Hematopoietic multipotent progenitor cell treated with erythropoietin and hydrocortisone succinate and interleukin-3 and kit ligand, for 6 days (in vitro differentiated cells): ENCODE measurements at regions not wholly inside any gene's neighbourhood (a gene's known extent, or its start where the extent isn't known, plus 50 kb on each side); places are given as distances from the start of the nearest gene placed in this dataset.
A peak's percentile ranks its signal among the peaks of the same experiment; 100 is the strongest.
"Not testable (repeated sequence)": the region's sequence is repeated elsewhere in the genome, so short reads cannot be mapped to it uniquely, and the experiment has no call there.

Experiments used
- DNase-seq: peaks from one replicate; pipeline ENCODE4 v3.0.0-alpha.2; 2015

- DNase-seq = no peak
Observed at GRCh38 chr3:13766128-13766527, 113.7 kb downstream of the WNT7A start.

GRCh38 chr3:13764161-13764560, 115.7 kb downstream of the WNT7A start:
- DNase-seq = no peak

GRCh38 chr3:13762906-13763305, 117.0 kb downstream of the WNT7A start:
- no peak for DNase-seq

GRCh38 chr3:13750731-13751130, 129.1 kb downstream of the WNT7A start:
- DNase-seq = no peak

GRCh38 chr3:13750215-13750614, 129.7 kb downstream of the WNT7A start:
- no peak for DNase-seq

GRCh38 chr3:13749063-13749764, 130.7 kb downstream of the WNT7A start:
- DNase-seq = no peak

- DNase-seq = no peak
Observed at GRCh38 chr3:13748276-13748879, 131.5 kb downstream of the WNT7A start.

GRCh38 chr3:13747627-13748026, 132.2 kb downstream of the WNT7A start:
- no peak for DNase-seq

- DNase-seq = no peak
Observed at GRCh38 chr3:13746385-13746784, 133.5 kb downstream of the WNT7A start.

- peak; percentile 2 for DNase-seq
Observed at GRCh38 chr3:13745636-13746035, 134.2 kb downstream of the WNT7A start.

- DNase-seq = no peak
Observed at GRCh38 chr3:13740795-13741194, 139.1 kb downstream of the WNT7A start.

- DNase-seq = not testable (repeated sequence)
Observed at GRCh38 chr3:13733726-13734125, 146.1 kb downstream of the WNT7A start.

- DNase-seq = no peak
Observed at GRCh38 chr3:13728487-13728886, 151.4 kb downstream of the WNT7A start.

GRCh38 chr3:13727890-13728289, 152.0 kb downstream of the WNT7A start:
- no peak for DNase-seq

- DNase-seq = no peak
Observed at GRCh38 chr3:13723676-13724207, 156.1 kb downstream of the WNT7A start.

GRCh38 chr3:13722178-13722577, 157.7 kb downstream of the WNT7A start:
- no peak for DNase-seq

GRCh38 chr3:13718436-13718835, 161.4 kb downstream of the WNT7A start:
- no peak for DNase-seq

GRCh38 chr3:13718000-13718399, 161.9 kb downstream of the WNT7A start:
- no peak for DNase-seq

- no peak for DNase-seq
Observed at GRCh38 chr3:13717222-13717895, 162.5 kb downstream of the WNT7A start.

- DNase-seq = no peak
Observed at GRCh38 chr3:13716540-13717221, 163.2 kb downstream of the WNT7A start.

GRCh38 chr3:13715961-13716360, 163.9 kb downstream of the WNT7A start:
- no peak for DNase-seq

- DNase-seq = no peak
Observed at GRCh38 chr3:13715167-13715954, 164.5 kb downstream of the WNT7A start.
